ENCODE measurements at regions not wholly inside any gene's neighbourhood (a gene's known extent, or its start where the extent isn't known, plus 50 kb on each side); places are given as distances from the start of the nearest gene placed in this dataset.

DNA sequence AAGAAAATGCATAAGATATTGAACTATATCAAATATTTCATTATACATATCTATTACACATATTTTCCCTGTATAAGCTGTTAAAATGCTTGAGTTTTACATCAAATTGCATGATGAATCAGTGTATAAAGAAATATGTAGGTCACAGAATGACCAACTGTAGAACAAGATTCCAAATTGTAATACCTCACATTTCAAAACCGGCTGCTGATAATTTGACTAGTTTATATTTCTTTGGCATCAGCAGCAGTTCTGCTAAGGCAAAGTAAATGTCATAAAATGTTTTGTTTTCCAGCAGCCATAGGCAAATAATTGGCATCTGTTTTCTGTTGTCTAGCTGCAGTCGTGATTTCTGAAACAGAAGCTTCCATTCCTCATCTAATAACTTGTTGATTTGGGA, 633.9 kb downstream of the ARL4A start:
- no peaks in the 10 kb centered on the region for H3K9me3 ChIP-seq (ENCODE audit: control insufficient read depth, insufficient read depth, low read length)
- H3K9me2 ChIP-seq (replicated peaks; ENCODE audit: control insufficient read depth, low read length): no peaks in the 10 kb centered on the region
- no peak overlapping the region for H3K4me2 ChIP-seq (ENCODE audit: low read length)
- H3K27me3 ChIP-seq (ENCODE audit: control insufficient read depth, low read length): no peaks in the 10 kb centered on the region
- no peak for TF ChIP-seq EZH2phosphoT487 (IDR thresholded peaks at IDR 0.05; ENCODE audit: borderline replicate concordance, low read length)
- TF ChIP-seq CTCF (IDR thresholded peaks at IDR 0.05; ENCODE audit: low read depth, low read length, poor library complexity, severe bottlenecking): no peak
- H3F3A ChIP-seq (ENCODE audit: control insufficient read depth, insufficient read depth): no peaks in the 10 kb centered on the region
- H3K79me2 ChIP-seq (ENCODE audit: control insufficient read depth, low read length): no peaks in the 10 kb centered on the region
- H3K4me3 ChIP-seq (ENCODE audit: low read length): no peak overlapping the region
- H3K27ac ChIP-seq (ENCODE audit: low read depth, low read length): no peak overlapping the region
- no peaks in the 10 kb centered on the region for H3K4me1 ChIP-seq (ENCODE audit: control insufficient read depth, low read length)
- no peaks in the 10 kb centered on the region for H4K20me1 ChIP-seq (ENCODE audit: control insufficient read depth, insufficient read depth, low read depth, low read length)
- H3K36me3 ChIP-seq (ENCODE audit: control insufficient read depth, low read length): no peaks in the 10 kb centered on the region

- Histone ChIP-seq H3F3A (ENCODE audit: control insufficient read depth, insufficient read depth) (no peaks in the 10 kb centered on the region), H3K9me2 (replicated peaks; ENCODE audit: control insufficient read depth, low read length) (no peaks in the 10 kb centered on the region), H3K4me3 (ENCODE audit: low read length) (no peak overlapping the region), H3K4me2 (ENCODE audit: low read length) (no peak overlapping the region), H3K9me3 (ENCODE audit: control insufficient read depth, insufficient read depth, low read length) (no peaks in the 10 kb centered on the region), H3K79me2 (ENCODE audit: control insufficient read depth, low read length) (no peaks in the 10 kb centered on the region), H3K27me3 (ENCODE audit: control insufficient read depth, low read length) (no peaks in the 10 kb centered on the region), H3K36me3 (ENCODE audit: control insufficient read depth, low read length) (no peaks in the 10 kb centered on the region), H4K20me1 (ENCODE audit: control insufficient read depth, insufficient read depth, low read depth, low read length) (no peaks in the 10 kb centered on the region), H3K27ac (ENCODE audit: low read depth, low read length) (no peak overlapping the region), H3K4me1 (ENCODE audit: control insufficient read depth, low read length) (no peaks in the 10 kb centered on the region)
- TF ChIP-seq CTCF (IDR thresholded peaks at IDR 0.05; ENCODE audit: low read depth, low read length, poor library complexity, severe bottlenecking) (no peak), EZH2phosphoT487 (IDR thresholded peaks at IDR 0.05; ENCODE audit: borderline replicate concordance, low read length) (no peak)
These were observed 634.7 kb downstream of the ARL4A start for GRCh38 chr7:13322126-13322525.

GRCh38 chr7:13327669-13328068, 640.2 kb downstream of the ARL4A start:
- Histone ChIP-seq H4K20me1 (ENCODE audit: control insufficient read depth, insufficient read depth, low read depth, low read length) (no peaks in the 10 kb centered on the region), H3F3A (ENCODE audit: control insufficient read depth, insufficient read depth) (no peaks in the 10 kb centered on the region), H3K79me2 (ENCODE audit: control insufficient read depth, low read length) (no peaks in the 10 kb centered on the region), H3K36me3 (ENCODE audit: control insufficient read depth, low read length) (no peaks in the 10 kb centered on the region), H3K4me1 (ENCODE audit: control insufficient read depth, low read length) (no peaks in the 10 kb centered on the region), H3K27me3 (ENCODE audit: control insufficient read depth, low read length) (no peaks in the 10 kb centered on the region), H3K9me3 (ENCODE audit: control insufficient read depth, insufficient read depth, low read length) (no peaks in the 10 kb centered on the region), H3K4me3 (ENCODE audit: low read length) (no peak overlapping the region), H3K4me2 (ENCODE audit: low read length) (no peak overlapping the region), H3K27ac (ENCODE audit: low read depth, low read length) (no peak overlapping the region), H3K9me2 (replicated peaks; ENCODE audit: control insufficient read depth, low read length) (no peaks in the 10 kb centered on the region)
- TF ChIP-seq EZH2phosphoT487 (IDR thresholded peaks at IDR 0.05; ENCODE audit: borderline replicate concordance, low read length) (no peak), CTCF (IDR thresholded peaks at IDR 0.05; ENCODE audit: low read depth, low read length, poor library complexity, severe bottlenecking) (no peak)

DNA sequence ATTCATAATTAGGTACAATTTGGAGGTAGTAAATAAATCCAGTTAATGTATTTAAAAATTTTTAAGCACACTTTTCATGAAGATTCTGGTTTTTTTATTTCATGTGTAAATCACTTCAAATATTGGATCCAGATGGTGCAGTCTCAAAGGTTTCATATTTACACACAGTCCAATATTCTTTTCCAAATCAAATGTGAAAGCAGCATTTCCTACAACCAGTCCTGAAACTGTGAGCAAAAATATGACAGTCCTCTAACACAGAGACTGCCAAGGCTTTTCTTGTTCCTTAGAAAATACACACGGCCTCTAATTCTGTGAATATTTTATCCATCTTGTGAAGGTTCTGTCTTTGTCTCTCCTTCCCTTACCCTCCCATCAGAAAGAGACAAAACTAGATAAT, 645.9 kb downstream of the ARL4A start:
- H3K4me3 ChIP-seq (ENCODE audit: low read length): no peak overlapping the region
- H3K27me3 ChIP-seq (ENCODE audit: control insufficient read depth, low read length): no peaks in the 10 kb centered on the region
- no peak overlapping the region for H3K4me2 ChIP-seq (ENCODE audit: low read length)
- H3K36me3 ChIP-seq (ENCODE audit: control insufficient read depth, low read length): no peaks in the 10 kb centered on the region
- H3K27ac ChIP-seq (ENCODE audit: low read depth, low read length): no peak overlapping the region
- H4K20me1 ChIP-seq (ENCODE audit: control insufficient read depth, insufficient read depth, low read depth, low read length): no peaks in the 10 kb centered on the region
- no peaks in the 10 kb centered on the region for H3F3A ChIP-seq (ENCODE audit: control insufficient read depth, insufficient read depth)
- no peaks in the 10 kb centered on the region for H3K9me3 ChIP-seq (ENCODE audit: control insufficient read depth, insufficient read depth, low read length)
- H3K79me2 ChIP-seq (ENCODE audit: control insufficient read depth, low read length): no peaks in the 10 kb centered on the region
- no peaks in the 10 kb centered on the region for H3K4me1 ChIP-seq (ENCODE audit: control insufficient read depth, low read length)
- H3K9me2 ChIP-seq (replicated peaks; ENCODE audit: control insufficient read depth, low read length): no peaks in the 10 kb centered on the region
- TF ChIP-seq EZH2phosphoT487 (IDR thresholded peaks at IDR 0.05; ENCODE audit: borderline replicate concordance, low read length) (no peak), CTCF (IDR thresholded peaks at IDR 0.05; ENCODE audit: low read depth, low read length, poor library complexity, severe bottlenecking) (no peak)

All from DOHH2 (cell line).